DMS53 treated with DMSO at 0.1 percent for 48 hours (cell line): ENCODE measurements at regions not wholly inside any gene's neighbourhood (a gene's known extent, or its start where the extent isn't known, plus 50 kb on each side); places are given as distances from the start of the nearest gene placed in this dataset.

ENCODE experiments used
- DNase-seq: peaks from one replicate; lab custom pipeline; 2025; ENCODE audit not compliant: unreplicated experiment; lab: John Stamatoyannopoulos, UW

DNA sequence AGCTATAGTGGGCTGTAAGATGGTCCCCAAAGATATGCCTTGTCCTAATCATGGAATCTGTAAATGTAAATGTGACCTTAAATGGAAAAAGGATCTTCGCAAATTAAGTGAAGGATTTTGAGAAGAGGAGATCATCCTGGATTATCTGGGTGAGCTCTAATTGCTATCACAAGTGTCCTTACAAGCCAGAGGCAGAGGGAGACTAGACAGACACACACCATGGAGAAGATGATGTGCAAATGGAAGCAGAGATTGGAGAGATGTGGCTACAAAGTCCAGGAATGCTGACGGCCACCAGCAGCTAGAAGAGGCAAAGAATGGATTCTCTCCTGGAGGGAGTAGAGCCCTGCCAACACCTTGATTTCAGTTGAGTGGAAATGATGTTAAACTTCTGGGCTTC, 102.3 kb upstream of the PROK2 start:
- no peak for DNase-seq

DNA sequence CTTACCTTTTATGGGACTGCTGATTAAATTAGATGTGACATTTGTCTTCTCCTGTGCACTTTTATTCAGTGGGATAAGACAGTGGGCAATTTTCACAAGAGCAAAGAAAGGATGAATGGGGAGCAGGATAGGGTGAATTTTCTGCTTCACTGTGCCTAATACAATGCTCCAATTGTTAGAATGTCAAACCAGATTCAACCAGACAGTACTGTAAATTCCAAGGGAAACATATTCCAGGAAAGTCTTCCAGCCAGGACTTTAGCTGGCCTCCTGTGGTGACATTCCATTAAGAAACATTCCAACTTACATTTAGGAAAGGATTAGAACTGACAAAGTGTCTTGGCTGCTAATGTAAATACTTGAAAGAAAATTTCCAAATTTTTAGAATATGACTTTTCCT, 100.1 kb upstream of the PROK2 start:
- no peak for DNase-seq

DNA sequence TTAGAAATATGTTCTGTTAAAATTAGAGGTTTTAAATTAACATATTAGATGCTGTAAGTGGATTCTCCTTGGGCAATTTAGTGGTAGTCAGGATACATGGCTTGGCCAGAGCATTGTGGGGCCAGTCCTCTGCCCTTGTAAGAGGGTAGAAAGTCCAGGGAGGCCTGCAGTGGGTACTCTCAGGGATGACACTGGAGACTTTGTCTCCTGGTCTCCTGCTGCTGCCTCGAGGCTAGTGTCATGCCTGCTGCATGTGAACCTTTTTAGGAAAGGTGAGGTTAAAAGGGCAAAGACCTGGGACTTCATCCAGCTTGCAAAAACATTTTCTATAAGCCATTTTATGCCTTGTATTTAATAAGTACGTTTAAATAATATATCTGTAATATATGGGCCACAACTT, 96.8 kb upstream of the PROK2 start:
- DNase-seq, result no peak

DNA sequence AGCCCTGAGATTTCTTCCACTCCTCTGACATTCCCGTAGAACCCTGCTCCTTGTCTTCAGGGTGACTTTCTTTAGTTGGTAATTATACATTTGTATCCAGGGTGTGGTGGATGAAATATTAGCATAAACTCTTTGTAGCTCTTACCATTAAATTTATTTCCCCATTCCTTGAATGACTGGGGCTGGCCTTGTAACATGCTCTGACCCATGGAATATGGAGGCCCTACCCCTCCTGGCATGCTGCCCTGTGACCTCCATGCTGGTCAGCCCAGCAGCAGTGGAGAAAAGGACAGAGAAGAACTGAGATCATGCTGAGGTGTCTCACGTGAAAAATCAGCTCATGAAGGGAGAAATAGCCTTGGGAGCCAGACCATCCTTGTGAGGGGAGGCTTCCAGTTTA, 96.1 kb upstream of the PROK2 start:
- no peak for DNase-seq

DNA sequence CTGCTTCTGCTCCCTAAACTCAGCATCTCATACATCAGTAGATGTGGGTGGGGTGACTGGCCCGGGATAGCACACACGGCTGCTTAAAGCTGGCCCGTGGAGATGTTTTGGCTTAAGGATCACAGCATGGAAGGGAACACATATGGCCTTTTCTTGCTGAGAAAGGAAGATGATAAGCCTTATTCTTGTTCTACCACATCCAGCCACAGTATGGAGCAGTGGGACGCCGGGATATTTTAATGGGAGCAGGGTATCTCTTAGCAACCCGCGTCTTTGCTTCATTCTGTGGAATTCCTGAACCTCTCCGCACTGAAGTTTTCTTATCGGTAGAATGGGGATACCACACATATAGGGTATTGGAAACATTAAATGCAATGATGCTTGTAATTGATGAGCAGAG, 94.1 kb upstream of the PROK2 start:
- DNase-seq, result no peak

DNA sequence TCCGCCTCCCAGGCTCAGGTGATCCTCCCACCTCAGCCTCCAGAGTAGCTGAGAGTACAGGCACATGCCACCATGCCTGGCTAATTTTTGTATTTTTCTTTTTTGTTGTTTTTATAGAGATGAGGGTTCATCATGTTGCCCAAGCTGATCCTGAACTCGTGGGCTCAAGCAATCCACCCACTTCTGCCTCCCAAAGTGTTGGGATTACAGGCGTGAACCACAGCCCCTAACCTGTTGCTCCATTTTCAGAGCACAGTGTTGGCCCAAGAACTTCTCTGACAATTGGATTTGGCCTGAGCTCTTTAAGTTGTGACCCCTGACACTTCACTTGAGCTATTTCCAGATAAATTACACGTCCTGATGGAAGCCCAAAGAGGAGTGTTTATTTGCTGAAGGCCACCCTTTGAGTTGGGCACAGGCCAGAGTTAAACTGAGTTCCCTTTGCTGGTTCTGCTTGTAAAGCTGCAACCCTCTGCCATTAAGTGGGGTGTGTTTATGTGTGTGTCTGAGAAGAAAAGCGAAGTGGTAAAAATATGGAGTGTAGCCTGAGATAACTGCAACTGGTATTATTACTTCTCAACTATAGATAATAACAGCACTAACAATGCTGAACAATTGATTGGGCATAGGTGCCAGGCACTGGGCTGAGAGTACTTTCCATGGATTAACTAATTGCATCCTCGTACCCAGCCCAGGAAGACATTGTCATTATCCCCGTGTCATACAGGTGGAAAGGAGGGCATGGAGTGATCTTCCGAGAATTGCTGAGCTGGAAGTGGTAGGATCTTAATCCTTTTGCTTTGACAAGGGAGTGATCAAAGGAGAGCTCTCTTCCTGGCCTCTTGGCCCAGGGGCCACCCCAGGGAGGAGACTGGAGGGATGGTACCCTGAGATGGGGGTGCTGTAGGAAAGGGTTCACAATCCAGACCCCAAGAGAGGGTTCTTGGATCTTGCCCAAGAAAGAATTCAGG, 91.5 kb upstream of the PROK2 start:
- DNase-seq, result no peak

DNA sequence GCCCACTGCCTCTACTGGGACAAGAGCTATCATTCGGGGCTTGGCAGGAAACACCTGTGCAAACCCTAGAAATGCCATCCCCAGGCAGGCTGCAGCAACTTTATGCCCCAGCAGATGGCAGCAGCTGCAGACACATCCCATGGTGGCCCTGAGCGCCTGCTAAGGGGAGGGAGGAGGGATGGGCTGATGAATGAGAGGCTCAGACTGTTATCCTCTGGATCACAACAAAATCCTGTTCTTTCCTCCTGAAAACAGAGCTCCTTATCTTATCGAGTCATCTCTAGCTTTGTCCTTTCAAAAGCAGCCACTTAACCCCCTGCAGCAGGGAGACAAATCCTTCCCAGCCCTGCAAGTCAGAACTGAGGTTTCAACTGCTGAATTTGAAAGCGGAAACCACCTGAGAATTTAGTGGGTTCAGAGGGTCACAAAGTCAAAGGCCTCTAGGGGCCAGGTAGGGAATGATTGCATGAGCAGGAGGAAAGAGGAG, 90.6 kb upstream of the PROK2 start:
- peak; percentile 30 for DNase-seq

DNA sequence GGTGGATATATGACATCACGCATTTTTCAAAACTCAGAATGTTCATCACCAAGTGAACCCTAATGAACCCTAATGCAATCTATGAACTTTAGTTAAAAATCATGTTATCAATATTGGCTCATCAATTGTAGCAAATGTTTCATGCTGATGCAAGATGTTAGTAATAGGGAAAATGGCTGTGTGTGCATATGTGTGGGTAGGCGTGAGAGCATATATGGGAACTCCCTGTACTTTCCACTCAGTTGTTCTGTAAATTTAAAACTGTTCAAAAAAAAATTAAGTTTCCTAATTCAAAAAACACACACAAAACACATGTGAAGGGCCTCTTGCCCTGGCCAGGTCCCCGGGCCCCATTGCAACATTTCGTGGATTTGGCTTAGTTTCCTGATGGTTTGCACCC, 89.7 kb upstream of the PROK2 start:
- DNase-seq, result no peak

DNA sequence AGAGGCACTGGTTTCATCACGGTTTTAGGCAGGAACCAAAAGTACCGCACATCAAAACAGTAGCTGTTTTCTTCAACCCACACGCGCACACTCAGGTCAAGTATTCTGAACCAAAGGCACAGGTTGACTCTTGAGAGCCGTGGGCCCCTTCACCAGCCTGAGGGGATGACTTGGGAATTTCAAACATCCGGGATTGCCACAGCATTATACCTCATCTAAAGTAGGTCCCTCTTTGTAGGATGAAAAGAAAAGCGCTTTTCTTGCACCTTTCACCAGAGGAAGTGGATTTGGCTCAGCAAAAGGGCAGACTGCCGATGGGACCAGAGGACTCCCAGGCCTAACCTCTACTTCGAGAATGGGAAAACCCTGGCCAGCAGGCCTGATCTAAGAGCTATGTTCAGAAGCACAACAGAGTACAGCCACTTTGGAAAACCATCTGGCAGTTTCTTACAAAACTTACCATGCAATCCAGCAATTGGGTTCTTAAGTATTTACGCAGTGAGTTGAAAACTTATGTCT, 88.2 kb upstream of the PROK2 start:
- DNase-seq, result no peak

DNA sequence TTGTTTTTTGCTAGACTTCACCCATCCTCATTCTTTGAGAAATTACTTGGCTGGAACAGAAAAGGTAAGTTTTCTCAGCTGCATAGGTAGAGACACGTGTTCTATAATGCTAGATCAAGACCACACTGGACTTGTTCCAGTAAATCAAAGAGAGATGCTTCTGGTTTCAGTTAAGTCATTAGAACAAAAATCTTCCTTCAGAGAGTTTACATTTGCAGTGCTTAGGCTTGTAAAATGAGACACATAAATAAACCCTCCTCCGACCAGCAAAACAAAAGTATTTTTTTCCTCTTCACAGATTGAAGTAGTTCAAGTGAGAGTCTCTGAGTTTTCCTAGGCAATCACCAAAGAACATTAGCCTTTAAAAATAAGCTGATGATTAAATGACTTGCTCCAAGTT, 87.3 kb upstream of the PROK2 start:
- no peak for DNase-seq

DNA sequence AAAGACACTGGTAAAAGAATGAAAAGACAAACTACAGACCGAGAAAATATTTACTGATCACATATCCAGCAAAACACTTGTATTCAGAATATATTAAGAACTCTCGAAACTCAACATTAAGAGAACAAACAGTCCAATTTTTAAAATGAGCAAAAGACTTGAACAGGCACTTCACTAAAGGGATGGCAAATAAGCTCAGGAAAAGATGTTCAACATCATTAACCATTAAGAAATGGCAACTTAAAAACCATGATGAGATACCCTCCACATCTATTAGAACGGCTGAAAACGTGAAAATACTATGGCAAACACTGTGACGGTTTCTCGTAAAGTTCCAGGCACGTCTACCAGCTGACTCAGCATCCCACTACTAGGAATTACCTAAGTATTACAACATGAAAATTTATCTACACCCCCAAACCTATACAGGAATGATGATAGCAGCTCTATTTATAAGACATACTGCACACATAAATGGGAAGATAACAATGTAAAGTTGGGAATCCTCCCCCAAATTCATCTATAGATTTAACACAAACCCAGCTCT, 86.1 kb upstream of the PROK2 start:
- no peak for DNase-seq

DNA sequence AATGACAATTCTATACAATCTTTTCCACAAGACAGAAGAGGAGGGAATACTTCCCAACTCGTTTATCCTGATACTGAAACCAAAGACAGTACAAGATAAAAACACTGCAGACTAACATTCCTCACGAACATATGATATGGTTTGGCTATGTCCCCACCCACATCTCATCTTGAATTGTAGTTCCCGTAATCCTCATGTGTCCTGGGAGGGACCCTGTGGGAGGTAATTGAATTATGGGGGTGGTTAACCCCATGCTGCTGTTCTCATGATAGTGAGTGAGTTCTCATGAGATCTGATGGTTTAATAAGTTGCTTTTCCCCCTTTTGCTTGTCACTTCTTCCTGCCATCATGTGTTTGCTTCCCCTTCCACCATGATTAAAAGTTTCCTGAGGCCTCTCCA, 83.9 kb upstream of the PROK2 start:
- DNase-seq, result no peak

DNA sequence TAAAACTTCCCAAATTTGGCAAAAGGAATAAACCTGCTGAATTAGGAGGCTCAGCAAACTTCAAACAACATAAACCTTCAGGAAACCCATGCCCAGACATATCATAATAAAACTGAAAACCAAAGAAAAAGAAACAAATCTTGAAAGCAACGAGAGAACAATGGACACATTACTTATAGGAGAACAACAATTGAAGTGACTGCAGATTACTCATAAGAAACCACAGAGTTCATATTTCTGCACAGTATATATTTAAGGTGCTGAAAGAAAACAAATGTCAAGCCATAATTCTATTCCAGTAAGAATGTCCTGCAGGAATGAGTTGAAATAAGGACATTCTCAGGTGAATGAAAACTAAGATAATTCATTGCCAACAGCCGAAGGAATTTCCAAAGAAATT, 80.8 kb upstream of the PROK2 start:
- DNase-seq, result no peak

DNA sequence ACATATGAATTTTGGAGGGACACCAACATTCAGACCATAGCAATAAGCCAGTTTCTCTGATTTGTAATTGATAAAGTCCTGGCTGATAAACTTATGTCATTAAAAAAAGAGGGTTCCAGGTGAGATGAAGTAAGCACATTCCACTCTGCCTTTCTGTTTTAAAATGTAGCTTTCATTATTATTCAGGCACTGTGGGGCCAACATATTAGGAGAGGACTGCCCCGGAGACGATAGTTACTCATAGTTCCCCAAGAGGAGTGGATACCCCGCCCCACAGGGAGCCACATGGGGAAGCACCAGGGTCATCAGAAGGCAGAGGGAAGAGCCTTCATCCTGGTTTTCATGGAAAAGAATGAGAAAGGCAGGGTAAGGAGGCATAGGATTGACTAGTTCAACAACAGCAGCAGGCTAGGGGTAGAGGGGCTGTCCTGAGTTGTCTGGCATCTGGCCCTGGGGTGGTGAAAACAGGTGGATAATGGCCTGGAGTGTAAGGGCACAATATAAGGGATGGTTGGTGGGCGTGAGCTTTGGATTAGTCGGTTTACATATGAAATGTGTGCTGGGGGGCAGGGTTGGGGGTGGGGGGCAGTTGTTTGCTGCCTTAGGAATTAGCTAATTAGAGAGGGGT, 78.7 kb upstream of the PROK2 start:
- no peak for DNase-seq

DNA sequence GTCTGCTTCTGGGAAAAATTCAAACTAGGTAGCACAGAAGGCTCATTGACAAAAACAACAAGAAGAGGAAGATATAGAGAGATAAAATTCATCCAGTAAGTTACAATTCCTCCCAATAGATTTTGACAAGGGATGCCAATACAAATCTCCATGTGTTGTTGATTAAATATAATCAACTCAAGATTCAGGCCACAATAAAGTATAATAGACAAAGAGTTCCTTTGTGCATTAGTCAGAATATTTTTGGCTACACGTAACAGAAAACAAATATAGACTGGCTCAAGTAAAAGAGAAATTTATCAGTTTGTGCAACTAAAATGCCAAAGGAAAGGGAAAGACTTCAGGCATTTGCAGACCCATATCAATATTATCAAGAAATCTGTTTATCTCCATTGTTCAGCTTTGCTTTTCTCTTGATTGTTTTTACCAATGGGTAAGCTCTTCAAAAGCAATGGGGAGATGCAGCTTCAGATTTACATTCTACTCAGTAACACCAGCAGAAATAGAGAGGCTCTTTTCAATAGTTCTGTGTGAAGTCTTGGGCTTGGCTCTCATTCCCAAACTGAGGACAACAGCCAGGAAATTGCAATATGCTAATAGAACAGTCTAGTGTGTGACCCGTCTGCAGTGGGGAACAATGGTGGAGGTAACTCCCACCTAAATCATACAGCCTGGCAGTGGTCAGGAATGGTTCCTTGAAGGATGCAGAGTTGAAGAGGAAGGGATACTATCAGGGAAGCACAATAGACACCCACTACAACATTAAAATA, 77.6 kb upstream of the PROK2 start:
- no peak for DNase-seq

DNA sequence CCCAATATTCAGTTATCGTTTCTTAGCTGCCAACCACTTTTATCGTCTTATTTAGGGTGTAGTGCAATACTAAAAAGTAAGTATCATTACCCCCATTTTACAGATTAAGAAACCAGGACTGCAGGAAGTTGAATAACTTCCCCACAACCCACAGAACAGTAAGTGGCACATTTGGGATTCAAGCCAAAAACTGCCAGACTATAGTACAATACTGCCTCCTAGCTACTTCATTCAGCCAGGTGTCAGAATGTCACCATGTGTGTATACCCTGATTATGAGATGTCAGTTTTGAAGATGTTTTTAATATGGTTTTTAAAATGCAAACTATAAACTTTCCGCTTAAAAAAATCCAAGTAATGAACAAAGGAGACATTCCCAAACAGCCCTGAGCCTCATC, 74.2 kb upstream of the PROK2 start:
- DNase-seq, result peak; percentile 22

DNA sequence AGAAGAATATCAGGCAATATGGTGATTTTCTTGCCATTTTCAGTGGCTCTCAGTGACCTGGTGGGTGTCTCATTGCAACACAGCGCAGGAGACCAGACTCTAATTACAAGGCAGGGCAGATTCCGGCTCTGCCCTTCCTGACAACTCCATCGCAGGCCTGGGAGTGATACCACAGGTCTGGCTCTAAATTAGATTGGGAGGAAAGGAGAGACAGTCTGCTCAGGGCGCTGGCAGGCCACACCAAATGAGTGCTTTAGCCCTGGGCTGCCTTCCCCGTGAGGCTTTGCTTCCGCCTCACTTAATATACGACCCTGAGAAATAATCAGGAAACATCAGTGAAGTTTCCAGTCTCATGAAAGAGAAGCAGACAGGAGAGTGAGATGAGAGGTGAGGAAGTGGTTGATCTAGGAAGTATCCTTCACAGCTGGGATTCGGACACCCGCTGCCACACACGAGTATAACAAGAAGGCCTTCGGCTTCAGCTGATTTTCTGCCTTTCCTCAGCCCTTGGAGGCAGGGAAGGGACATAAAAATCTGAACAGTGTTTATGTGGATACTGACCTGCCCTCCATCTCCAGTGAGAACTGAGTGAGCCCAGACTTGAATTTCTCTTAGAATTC, 73.7 kb upstream of the PROK2 start:
- DNase-seq, result no peak

DNA sequence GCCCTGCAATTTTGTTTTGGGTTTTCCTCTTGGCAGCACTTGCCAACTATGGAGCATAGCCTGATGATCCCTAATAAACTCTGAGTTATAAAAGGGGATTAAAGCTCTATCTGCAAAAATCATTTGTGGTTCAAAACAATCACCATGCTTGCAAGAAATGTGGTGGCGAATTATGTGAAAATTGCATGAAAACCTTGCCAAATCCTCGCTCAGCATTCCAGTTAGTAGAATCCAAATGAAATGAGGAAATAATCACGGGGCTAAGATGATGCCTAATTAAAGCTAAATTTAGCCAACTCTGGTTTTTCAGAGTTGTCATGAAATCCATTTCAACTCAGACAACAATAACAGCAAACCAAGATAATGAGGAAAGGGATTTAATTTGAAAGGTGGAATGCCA, 73.0 kb upstream of the PROK2 start:
- no peak for DNase-seq

DNA sequence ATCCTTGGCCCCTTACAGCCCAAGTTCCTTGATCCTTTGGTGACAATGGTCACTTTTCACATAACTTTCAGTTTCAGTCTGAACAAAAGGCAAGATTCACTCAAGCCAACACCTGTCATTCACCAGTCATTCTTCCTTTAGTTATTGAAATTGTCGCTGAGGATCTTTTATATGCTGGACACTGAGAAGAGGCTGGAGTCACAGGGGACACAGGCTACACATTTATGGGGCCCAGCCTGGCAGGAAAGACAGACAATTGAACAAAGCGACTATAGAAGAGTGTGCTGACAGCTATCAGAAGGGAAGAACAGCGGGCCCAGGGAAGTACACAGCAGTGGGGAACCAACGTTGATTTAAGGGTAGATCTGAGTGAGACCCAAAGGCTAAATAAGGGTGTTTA, 69.8 kb upstream of the PROK2 start:
- DNase-seq, result no peak

DNA sequence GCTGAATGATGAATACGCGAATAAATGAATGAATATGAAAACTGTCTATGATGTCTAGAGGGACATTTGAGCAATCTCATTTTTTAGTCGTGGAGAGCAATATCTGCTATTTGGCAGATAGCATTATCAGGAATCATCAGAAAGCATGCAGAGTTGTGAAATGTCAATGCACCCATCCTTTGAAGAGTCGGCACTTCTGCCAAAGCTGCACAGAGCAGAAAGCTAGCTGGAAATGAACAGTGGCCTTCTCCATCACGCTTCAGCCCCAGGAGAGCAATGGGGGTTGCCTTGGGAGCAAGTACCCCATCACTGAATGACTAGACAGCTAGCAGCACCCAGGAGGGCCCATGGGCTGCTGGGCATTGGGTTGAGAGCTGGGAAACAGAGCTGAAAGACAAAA, 69.1 kb upstream of the PROK2 start:
- no peak for DNase-seq

DNA sequence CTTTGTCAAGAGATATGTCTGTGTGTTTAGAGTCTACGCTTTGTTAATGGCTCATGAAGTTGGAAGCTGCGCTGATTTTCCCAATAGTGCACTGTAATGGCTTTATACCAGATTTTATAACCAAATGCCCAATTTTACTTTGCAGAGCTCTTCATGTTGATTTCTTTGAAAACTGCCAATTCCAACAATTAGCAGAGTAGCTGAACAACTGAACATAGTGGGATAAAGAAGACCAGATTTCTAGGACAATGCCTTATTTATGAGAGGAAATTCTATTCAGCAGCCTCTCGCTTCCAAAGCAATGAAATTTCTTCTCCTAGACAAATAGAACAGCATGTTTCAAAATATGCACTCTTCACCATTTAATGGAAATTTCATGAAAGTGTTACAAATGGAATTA, 66.9 kb upstream of the PROK2 start:
- no peak for DNase-seq
